Tibial nerve (tissue), 4 donors: ENCODE measurements at regions not wholly inside any gene's neighbourhood (a gene's known extent, or its start where the extent isn't known, plus 50 kb on each side); places are given as distances from the start of the nearest gene placed in this dataset.

ENCODE experiments used
- DNase-seq, 2 donors: peaks; one replicate each; pipeline ENCODE4 v3.0.0-alpha.2; 2019; ENCODE audit warnings: low spot score in 2 of 2
- H3K27ac ChIP-seq, 4 donors: fragments of 200-600 bp; sonication (generic) in 3 of 4; one replicate each; pipeline ENCODE4 v1.5.1; 2017 to 2019; ENCODE audit warnings: mild to moderate bottlenecking in 1 of 4
- H3K27me3 ChIP-seq, 2 donors: fragments of 200-600 bp; sonication (generic) in 1 of 2; one replicate each; pipeline versions ENCODE4 v1.5.1 to v1.6.0; 2017 to 2019
- H3K36me3 ChIP-seq, 3 donors: fragments of 200-600 bp; sonication (generic); one replicate each; pipeline ENCODE4 v1.5.1; 2018 to 2019
- H3K4me1 ChIP-seq, 4 donors: fragments of 200-600 bp; sonication (generic) in 3 of 4; one replicate each; pipeline ENCODE4 v1.5.1; 2017 to 2019
- H3K4me3 ChIP-seq, 4 donors: fragments of 200-600 bp; sonication (generic) in 3 of 4; one replicate each; pipeline ENCODE4 v1.5.1; 2017 to 2019; ENCODE audit warnings: mild to moderate bottlenecking in 1 of 4, moderate library complexity in 1 of 4
- H3K9me3 ChIP-seq, 4 donors: fragments of 200-600 bp; sonication (generic) in 3 of 4; one replicate each; pipeline ENCODE4 v1.5.1; 2017 to 2019
- EP300 ChIP-seq, 2 donors: sonication (generic); formaldehyde crosslinking; IDR thresholded peaks; one replicate each; pipeline ENCODE4 v1.6.1; 2017; ENCODE audit warnings: antibody characterized with exemption in 2 of 2, mild to moderate bottlenecking in 1 of 2
- POLR2A ChIP-seq, 2 donors: fragments of 450-650 bp; IDR thresholded peaks; one replicate each; pipeline ENCODE4 v1.6.1; 2017; ENCODE audit warnings: antibody characterized with exemption in 2 of 2, mild to moderate bottlenecking in 2 of 2, moderate library complexity in 2 of 2
- WGBS, 2 donors: methylation state at CpG; one replicate each; pipeline ENCODE4 v1.1.5; 2018; 5-methylcytosine and 5-hydroxymethylcytosine counted together
- TF ChIP-seq, protein P1 (sequence below), 5 experiments: fragments of 200-600 bp in 3 of 5; fragments of 450-650 bp in 2 of 5; sonication (generic) in 3 of 5; IDR thresholded peaks; one replicate each; pipeline ENCODE4 v1.5.1; 2016 to 2019; ENCODE audit warnings: antibody characterized with exemption in 5 of 5, mild to moderate bottlenecking in 3 of 5, moderate library complexity in 2 of 5

DNA sequence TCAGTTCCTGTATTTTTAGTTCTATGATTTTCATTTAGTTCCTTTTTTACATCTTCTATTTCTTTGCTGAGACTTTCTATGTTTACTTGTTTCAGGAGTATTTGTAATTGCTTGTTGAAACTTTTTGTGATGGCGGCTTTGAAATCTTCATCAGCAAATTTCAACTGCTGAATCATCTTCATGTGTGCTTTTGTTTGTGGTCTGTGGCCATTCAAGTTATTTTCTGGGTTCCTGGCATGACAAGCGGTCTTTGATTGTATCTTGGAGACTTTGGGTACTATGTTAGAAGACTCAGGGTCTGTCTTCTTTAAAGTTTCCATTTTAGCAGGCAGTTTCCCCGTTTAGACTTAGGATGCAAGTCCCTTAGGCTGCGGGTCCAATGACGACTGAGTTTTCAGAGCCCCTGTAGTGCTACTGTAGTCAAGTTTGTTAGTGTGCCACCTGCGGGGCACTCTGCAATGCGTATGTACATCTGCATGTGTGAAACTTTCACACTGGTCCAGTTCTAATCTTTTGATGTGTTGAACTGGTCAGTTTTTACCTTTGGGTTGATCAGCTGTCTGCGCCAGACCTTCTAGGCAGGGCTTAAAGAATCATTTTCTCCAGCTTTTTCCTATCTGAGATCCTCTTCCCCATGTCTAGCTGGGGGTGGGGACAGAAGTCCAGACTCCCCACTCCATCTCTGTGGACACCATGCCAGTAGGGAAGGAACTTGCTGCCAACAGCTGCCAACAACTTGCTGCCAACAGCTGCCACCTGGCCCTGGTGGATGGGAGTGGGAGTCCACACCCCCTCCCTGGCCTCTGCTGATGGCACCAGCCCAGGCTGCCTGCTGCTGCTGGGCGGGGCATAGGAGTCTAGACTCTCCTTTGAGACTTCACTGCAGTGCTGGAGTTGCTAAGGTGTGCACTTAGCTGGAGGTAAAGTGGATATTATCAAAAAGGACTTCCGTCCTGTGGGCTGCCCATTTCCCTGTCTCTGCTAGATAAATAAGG is 190.9 kb downstream of the TJP1 start:
- no peak for DNase-seq
- H3K36me3 ChIP-seq = no peaks in the 10 kb centered on the region
- H3K9me3 ChIP-seq = peaks cover 0 to 2% (median 0%) of the 10 kb centered on the region in 4 donors
- 67 to 70% methylated on average over 10 of the region's 10 CpGs for WGBS, 2 donors
- no peaks in the 10 kb centered on the region for H3K27me3 ChIP-seq
- no peak overlapping the region for H3K4me3 ChIP-seq
- no peaks in the 10 kb centered on the region for H3K4me1 ChIP-seq
- no peak overlapping the region for H3K27ac ChIP-seq
- no peak for TF ChIP-seq EP300 (IDR thresholded peaks at IDR 0.05)
- TF ChIP-seq POLR2A (IDR thresholded peaks at IDR 0.05) = no peak
- TF ChIP-seq, protein P1, sequence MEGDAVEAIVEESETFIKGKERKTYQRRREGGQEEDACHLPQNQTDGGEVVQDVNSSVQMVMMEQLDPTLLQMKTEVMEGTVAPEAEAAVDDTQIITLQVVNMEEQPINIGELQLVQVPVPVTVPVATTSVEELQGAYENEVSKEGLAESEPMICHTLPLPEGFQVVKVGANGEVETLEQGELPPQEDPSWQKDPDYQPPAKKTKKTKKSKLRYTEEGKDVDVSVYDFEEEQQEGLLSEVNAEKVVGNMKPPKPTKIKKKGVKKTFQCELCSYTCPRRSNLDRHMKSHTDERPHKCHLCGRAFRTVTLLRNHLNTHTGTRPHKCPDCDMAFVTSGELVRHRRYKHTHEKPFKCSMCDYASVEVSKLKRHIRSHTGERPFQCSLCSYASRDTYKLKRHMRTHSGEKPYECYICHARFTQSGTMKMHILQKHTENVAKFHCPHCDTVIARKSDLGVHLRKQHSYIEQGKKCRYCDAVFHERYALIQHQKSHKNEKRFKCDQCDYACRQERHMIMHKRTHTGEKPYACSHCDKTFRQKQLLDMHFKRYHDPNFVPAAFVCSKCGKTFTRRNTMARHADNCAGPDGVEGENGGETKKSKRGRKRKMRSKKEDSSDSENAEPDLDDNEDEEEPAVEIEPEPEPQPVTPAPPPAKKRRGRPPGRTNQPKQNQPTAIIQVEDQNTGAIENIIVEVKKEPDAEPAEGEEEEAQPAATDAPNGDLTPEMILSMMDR (IDR thresholded peaks at IDR 0.05) = no peak

DNA sequence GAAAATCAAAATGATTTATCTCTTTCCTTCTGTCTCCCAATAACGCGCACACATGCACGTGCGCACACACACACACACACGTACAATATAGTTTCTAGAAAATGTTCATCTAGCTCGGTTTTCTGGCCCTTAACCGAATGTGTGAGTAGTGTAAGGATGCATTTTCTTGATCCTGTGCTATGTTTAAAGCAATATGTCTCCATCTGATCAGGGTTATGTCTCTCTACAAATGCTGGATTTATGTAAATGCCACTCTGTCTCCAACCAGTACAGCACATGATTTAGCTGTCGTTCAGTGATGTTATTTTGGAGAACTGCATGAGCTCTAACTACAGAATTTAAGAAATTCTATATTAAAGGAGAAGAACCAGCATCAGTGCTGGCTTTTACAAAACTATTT is 198.0 kb downstream of the TJP1 start:
- H3K27me3 ChIP-seq = no peaks in the 10 kb centered on the region
- H3K9me3 ChIP-seq = no peaks in the 10 kb centered on the region
- no peak overlapping the region for H3K4me3 ChIP-seq
- 89% methylated on average over 8 of the region's 8 CpGs for WGBS, 2 donors
- TF ChIP-seq, protein P1 (IDR thresholded peaks at IDR 0.05) = no peak
- no peak for TF ChIP-seq POLR2A (IDR thresholded peaks at IDR 0.05)
- no peak for TF ChIP-seq EP300 (IDR thresholded peaks at IDR 0.05)
- DNase-seq = no peak
- H3K36me3 ChIP-seq = no peaks in the 10 kb centered on the region
- no peaks in the 10 kb centered on the region for H3K4me1 ChIP-seq
- H3K27ac ChIP-seq = no peak overlapping the region

DNA sequence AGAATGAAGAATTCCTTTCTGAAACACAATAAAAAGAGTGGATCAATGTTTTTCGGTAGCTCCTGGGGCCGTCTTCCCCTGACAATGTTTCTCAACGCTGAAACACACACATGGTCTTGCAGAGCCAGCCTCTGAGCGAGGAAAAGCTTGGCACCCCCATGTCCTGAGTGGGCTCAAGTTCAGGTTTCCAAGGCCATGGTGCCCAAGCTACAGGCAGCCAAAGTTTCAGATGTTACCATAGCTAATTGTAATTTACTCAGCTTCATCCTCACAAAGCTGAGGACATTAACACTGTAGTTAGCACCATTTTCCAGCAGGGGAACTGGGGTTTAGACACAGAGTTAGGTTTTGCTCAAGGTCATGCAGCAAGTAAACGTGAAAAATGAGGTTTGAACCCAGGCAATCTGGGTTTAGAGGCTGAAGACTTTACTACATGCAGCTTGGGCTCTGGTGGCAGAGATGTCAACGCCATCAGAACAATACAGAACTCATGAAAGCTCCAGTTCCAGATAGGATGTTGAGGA is 199.1 kb downstream of the TJP1 start:
- no peak for DNase-seq
- no peaks in the 10 kb centered on the region for H3K27me3 ChIP-seq
- 62 to 75% methylated on average over 6 of the region's 6 CpGs for WGBS, 2 donors

DNA sequence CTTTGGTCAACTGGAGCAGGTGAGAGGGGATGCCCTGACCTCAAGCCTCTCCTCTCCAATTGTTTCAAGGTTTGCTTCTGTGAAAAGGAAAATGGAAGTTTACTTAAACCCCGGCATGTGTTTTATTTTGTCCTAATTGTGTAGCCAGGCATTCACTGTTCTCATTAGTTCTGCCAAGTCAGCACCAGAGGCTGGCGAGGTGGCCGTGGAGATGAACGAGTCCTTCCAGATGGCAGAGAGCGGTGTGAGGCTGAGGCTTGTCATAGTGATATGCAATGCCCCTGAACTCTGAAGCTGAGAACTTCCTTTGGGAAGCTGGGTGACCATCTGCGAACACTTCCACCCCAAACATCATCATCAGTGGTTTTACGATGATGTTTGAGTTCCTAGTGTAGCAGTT is 199.6 kb downstream of the TJP1 start:
- no peak for DNase-seq
- 64 to 87% methylated on average over 7 of the region's 7 CpGs for WGBS, 2 donors
- Histone ChIP-seq H3K36me3 (no peaks in the 10 kb centered on the region), H3K27ac (no peak overlapping the region), H3K27me3 (no peaks in the 10 kb centered on the region), H3K9me3 (no peaks in the 10 kb centered on the region), H3K4me1 (no peaks in the 10 kb centered on the region), H3K4me3 (no peak overlapping the region)
- TF ChIP-seq EP300 (IDR thresholded peaks at IDR 0.05) (no peak), POLR2A (IDR thresholded peaks at IDR 0.05) (no peak)
- TF ChIP-seq, protein P1 (IDR thresholded peaks at IDR 0.05) = no peak

More for the DNA sequence above, 199.1 kb downstream of the TJP1 start:
- H3K4me3 ChIP-seq = no peak overlapping the region
- no peak overlapping the region for H3K27ac ChIP-seq
- no peaks in the 10 kb centered on the region for H3K4me1 ChIP-seq
- TF ChIP-seq POLR2A (IDR thresholded peaks at IDR 0.05) (no peak), EP300 (IDR thresholded peaks at IDR 0.05) (no peak)
- TF ChIP-seq, protein P1 (IDR thresholded peaks at IDR 0.05) = no peak
- no peaks in the 10 kb centered on the region for H3K9me3 ChIP-seq
- no peaks in the 10 kb centered on the region for H3K36me3 ChIP-seq

DNA sequence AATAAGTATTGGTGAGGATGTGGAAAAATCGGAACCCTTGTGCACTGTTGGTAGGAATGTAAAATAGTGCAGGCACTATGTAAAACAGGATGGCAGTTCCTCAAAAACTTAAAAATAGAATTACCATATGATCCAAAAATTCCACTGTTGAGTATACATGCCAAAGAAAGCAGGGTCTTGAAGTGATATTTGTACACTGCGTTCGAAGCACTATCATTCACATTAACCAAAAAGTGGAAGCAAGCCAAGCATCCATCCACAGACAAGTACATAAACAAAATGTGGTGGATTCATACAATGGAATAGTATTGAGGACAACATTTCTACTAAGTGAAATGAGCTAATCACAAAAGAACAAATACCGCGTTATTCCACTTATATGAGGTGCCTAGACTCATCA is 200.7 kb downstream of the TJP1 start:
- no peaks in the 10 kb centered on the region for H3K9me3 ChIP-seq
- H3K4me1 ChIP-seq = no peaks in the 10 kb centered on the region
- no peaks in the 10 kb centered on the region for H3K27me3 ChIP-seq
- 59 to 62% methylated on average over 5 of the region's 5 CpGs for WGBS, 2 donors
- no peaks in the 10 kb centered on the region for H3K36me3 ChIP-seq
- DNase-seq = no peak
- TF ChIP-seq POLR2A (IDR thresholded peaks at IDR 0.05) (no peak), EP300 (IDR thresholded peaks at IDR 0.05) (no peak)
- TF ChIP-seq, protein P1 (IDR thresholded peaks at IDR 0.05) = no peak
- no peak overlapping the region for H3K27ac ChIP-seq
- no peak overlapping the region for H3K4me3 ChIP-seq
